ENCODE measurements at regions not wholly inside any gene's neighbourhood (a gene's known extent, or its start where the extent isn't known, plus 50 kb on each side); places are given as distances from the start of the nearest gene placed in this dataset.
"Not testable (repeated sequence)": the region's sequence is repeated elsewhere in the genome, so short reads cannot be mapped to it uniquely, and the experiment has no call there.

GRCh38 chr2:223298329-223298728 is 246.3 kb downstream of the KCNE4 start:
- not testable (repeated sequence) for DNase-seq

GRCh38 chr2:223300326-223300725 is 248.3 kb downstream of the KCNE4 start:
- peak; percentile 16 for DNase-seq

GRCh38 chr2:223306371-223306770 is 254.4 kb downstream of the KCNE4 start:
- DNase-seq = peak; percentile 21

GRCh38 chr2:223311889-223312680 is 260.1 kb downstream of the KCNE4 start:
- DNase-seq = no peak

- DNase-seq = no peak
Measured at GRCh38 chr2:223313101-223313500, 261.1 kb downstream of the KCNE4 start.

- DNase-seq = peak; percentile 9
Measured at GRCh38 chr2:223314811-223315210, 262.8 kb downstream of the KCNE4 start.

GRCh38 chr2:223315813-223316212 is 263.8 kb downstream of the KCNE4 start:
- DNase-seq = no peak

- no peak for DNase-seq
Measured at GRCh38 chr2:223316342-223316741, 264.4 kb downstream of the KCNE4 start.

- DNase-seq = no peak
Measured at GRCh38 chr2:223319601-223320000, 267.6 kb downstream of the KCNE4 start.

- DNase-seq = no peak
Measured at GRCh38 chr2:223324402-223324801, 272.4 kb downstream of the KCNE4 start.

GRCh38 chr2:223328578-223328977 is 273.6 kb downstream of the SCG2 start:
- no peak for DNase-seq

GRCh38 chr2:223330747-223331146 is 271.4 kb downstream of the SCG2 start:
- not testable (repeated sequence) for DNase-seq

- no peak for DNase-seq
Measured at GRCh38 chr2:223338016-223338415, 264.1 kb downstream of the SCG2 start.

- no peak for DNase-seq
Measured at GRCh38 chr2:223357076-223357475, 245.1 kb downstream of the SCG2 start.

GRCh38 chr2:223363085-223363484 is 239.1 kb downstream of the SCG2 start:
- no peak for DNase-seq

GRCh38 chr2:223365158-223365679 is 236.9 kb downstream of the SCG2 start:
- no peak for DNase-seq

GRCh38 chr2:223366566-223366965 is 235.6 kb downstream of the SCG2 start:
- no peak for DNase-seq

GRCh38 chr2:223368481-223368880 is 233.7 kb downstream of the SCG2 start:
- DNase-seq = no peak

- DNase-seq = no peak
Measured at GRCh38 chr2:223369889-223370288, 232.3 kb downstream of the SCG2 start.

- DNase-seq = peak; percentile 37
Measured at GRCh38 chr2:223383315-223383714, 218.8 kb downstream of the SCG2 start.

GRCh38 chr2:223386189-223386588 is 216.0 kb downstream of the SCG2 start:
- no peak for DNase-seq

- DNase-seq = no peak
Measured at GRCh38 chr2:223386984-223387383, 215.2 kb downstream of the SCG2 start.

- no peak for DNase-seq
Measured at GRCh38 chr2:223389624-223390023, 212.5 kb downstream of the SCG2 start.

GRCh38 chr2:223396993-223397392 is 205.2 kb downstream of the SCG2 start:
- DNase-seq = no peak
